Right cardiac atrium (tissue), 5 donors: ENCODE measurements at regions not wholly inside any gene's neighbourhood (a gene's known extent, or its start where the extent isn't known, plus 50 kb on each side); places are given as distances from the start of the nearest gene placed in this dataset.
A peak's percentile ranks its signal among the peaks of the same experiment; 100 is the strongest.

ENCODE experiments used
- ATAC-seq, 2 donors: fragments of 200-7000 bp; cut with Tn5 transposase; one replicate each; pipeline versions ENCODE4 v1.8.0 to v1.9.1; 2020; ENCODE audit warnings: moderate library complexity in 2 of 2, mild to moderate bottlenecking in 1 of 2
- DNase-seq, 3 donors: peaks; one replicate each; pipeline ENCODE4 v3.0.0-alpha.2; 2020
- H3K27ac ChIP-seq: one replicate; pipeline ENCODE4 v1.5.1; 2013; ENCODE audit warnings: mild to moderate bottlenecking, low read length, control low read depth, moderate library complexity
- H3K27me3 ChIP-seq: one replicate; pipeline ENCODE4 v1.6.1; 2013; ENCODE audit not compliant: control insufficient read depth, insufficient read depth
- H3K4me1 ChIP-seq: one replicate; pipeline ENCODE4 v1.6.1; 2013; ENCODE audit warnings: low read length; ENCODE audit not compliant: control insufficient read depth, insufficient read depth
- H3K4me3 ChIP-seq: one replicate; pipeline ENCODE4 v1.5.1; 2013; ENCODE audit warnings: low read length, control low read depth
- H3K9me3 ChIP-seq: one replicate; pipeline ENCODE4 v1.6.1; 2013; ENCODE audit warnings: low read length; ENCODE audit not compliant: control insufficient read depth
- WGBS: extraction: QIAGEN DNeasy Blood & Tissue Kit; methylation state at CpG from one replicate; pipeline ENCODE4 v1.1.7; 2013; 5-methylcytosine and 5-hydroxymethylcytosine counted together
- intact Hi-C, 4 donors: fragments of 100-400 bp; cut with DNase I; formaldehyde crosslinking; loops; one replicate each; pipeline versions ENCODE4 v1.11.0 to v1.14.0; 2022 to 2023
- donor health status: healthy with polysubstance abuse.
- donor health status: DM: no; HTN: yes; CAD: no.
- donor health status: DM: no; HTN: no; CAD: no.
- donor health status: DM: no; HTN: yes; CAD: no; lungs with severe emphysema.
- donor health status: DM: yes; HTN: yes; CAD: no.

DNA sequence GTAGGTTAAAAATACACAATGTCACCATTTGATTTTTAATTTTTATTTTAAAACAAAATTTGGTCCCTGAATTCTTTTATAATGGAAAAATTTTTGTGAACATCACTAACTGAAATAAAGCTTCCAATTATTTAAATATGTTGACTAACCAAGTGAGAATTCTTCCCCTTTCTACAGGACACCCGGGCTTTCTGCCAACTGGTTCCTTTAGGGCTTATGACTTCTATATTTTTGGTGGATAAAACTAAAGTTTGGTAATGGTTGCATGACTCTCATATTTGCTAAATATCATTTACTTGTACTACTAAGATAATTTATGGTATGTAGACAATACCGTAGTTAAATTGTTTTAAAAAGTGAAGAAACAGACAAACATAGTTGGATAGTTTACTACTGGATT is 291.0 kb upstream of the DOK6 start:
- Histone ChIP-seq H3K9me3 (no peaks in the 10 kb centered on the region), H3K27me3 (no peaks in the 10 kb centered on the region), H3K4me3 (no peak overlapping the region), H3K4me1 (no peaks in the 10 kb centered on the region), H3K27ac (no peak overlapping the region)
- ATAC-seq, result no peak
- 40% methylated on average over 2 of the region's 2 CpGs for WGBS
- intact Hi-C loops, result no loop called here
- no peak for DNase-seq

- 48% methylated on average over 2 of the region's 2 CpGs for WGBS
- no peaks in the 10 kb centered on the region for H3K4me1 ChIP-seq
- DNase-seq (no peak), ATAC-seq (no peak)
- intact Hi-C loops, result no loop called here
- no peak overlapping the region for H3K27ac ChIP-seq
- H3K27me3 ChIP-seq, result no peaks in the 10 kb centered on the region
- no peaks in the 10 kb centered on the region for H3K9me3 ChIP-seq
- no peak overlapping the region for H3K4me3 ChIP-seq
Measured at GRCh38 chr18:69120833-69121232, 279.9 kb upstream of the DOK6 start.

DNA sequence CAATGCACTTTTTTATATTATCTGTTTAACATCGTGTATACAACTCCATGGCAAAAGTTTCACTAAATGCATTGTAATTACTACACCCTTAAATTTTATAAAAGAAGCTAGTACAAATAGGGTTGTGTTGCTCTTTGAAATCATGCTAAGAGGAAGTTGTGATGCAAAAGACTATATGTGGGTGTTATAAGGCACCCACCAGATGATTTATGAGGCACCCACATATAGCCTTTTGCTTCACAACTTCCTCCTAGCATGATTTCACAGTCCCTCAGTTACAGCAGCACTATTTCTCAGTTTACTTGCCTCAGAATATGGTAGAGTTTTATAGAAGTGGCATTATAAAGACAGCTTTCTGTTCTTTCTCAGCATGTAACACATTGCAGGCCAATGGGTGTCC is 277.3 kb upstream of the DOK6 start:
- Histone ChIP-seq H3K9me3 (no peaks in the 10 kb centered on the region), H3K4me3 (no peak overlapping the region), H3K27ac (no peak overlapping the region), H3K4me1 (no peaks in the 10 kb centered on the region), H3K27me3 (no peaks in the 10 kb centered on the region)
- DNase-seq (no peak), ATAC-seq (no peak)
- WGBS, result 78% methylated on average over 1 of the region's 1 CpG
- intact Hi-C loops, result no loop called here

GRCh38 chr18:69127873-69128500 is 272.7 kb upstream of the DOK6 start:
- WGBS, result 43% methylated on average over 3 of the region's 3 CpGs
- ATAC-seq (peak; percentile 32 to 70), DNase-seq (peak in 1 of 3 donors; percentile 46)
- no peak overlapping the region for H3K4me3 ChIP-seq
- H3K27ac ChIP-seq, result no peak overlapping the region
- H3K27me3 ChIP-seq, result no peaks in the 10 kb centered on the region
- H3K9me3 ChIP-seq, result no peaks in the 10 kb centered on the region
- H3K4me1 ChIP-seq, result no peaks in the 10 kb centered on the region
- intact Hi-C loops, result no loop called here

DNA sequence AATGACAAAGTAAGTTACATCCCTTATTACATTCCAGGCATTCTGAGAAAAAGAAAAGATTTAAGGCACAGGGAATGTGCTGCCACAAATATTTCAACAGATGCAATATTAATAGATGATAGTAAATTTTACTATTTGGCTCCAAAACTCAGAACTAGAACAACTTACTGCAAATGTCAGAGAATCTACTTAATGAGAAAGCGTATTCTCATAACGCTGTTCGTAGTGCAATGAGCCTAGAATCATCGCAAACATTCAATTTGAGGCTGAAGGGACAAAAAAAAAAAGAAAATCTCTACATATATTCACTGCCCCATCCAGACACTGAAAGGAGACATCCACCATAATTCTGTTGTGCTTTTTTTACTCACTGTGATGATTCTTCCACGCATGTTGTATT is 272.1 kb upstream of the DOK6 start:
- intact Hi-C loops, result no loop called here
- WGBS, result 68% methylated on average over 5 of the region's 5 CpGs
- ATAC-seq, result no peak
- Histone ChIP-seq H3K27ac (no peak overlapping the region), H3K4me3 (no peak overlapping the region), H3K9me3 (no peaks in the 10 kb centered on the region), H3K4me1 (no peaks in the 10 kb centered on the region), H3K27me3 (no peaks in the 10 kb centered on the region)
- no peak for DNase-seq

GRCh38 chr18:69128978-69129377 is 271.7 kb upstream of the DOK6 start:
- Histone ChIP-seq H3K4me3 (no peak overlapping the region), H3K27me3 (no peaks in the 10 kb centered on the region), H3K4me1 (no peaks in the 10 kb centered on the region), H3K27ac (no peak overlapping the region), H3K9me3 (no peaks in the 10 kb centered on the region)
- DNase-seq (no peak), ATAC-seq (no peak)
- 75% methylated on average over 3 of the region's 3 CpGs for WGBS
- intact Hi-C loops, result no loop called here

DNA sequence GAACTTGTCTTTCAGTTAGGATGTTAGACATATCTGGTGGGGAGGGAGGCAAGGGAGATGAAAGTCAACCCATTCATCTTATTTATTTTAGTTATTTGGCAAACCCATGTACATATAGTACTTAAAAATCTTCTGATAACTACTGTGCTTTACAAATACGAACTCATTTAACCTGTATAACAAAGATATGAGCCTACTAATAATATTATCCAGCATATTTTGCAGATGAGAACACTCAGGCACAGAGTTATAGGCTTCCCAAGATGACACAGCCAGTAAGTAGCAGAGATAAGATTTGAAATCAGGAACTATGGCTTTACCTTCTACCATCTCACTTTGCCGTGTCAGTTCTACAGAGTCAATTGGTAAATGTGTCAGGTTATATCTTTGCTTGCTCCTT is 262.6 kb upstream of the DOK6 start:
- WGBS, result 47% methylated on average over 2 of the region's 2 CpGs
- no peaks in the 10 kb centered on the region for H3K27me3 ChIP-seq
- DNase-seq, result no peak
- no peak for ATAC-seq
- H3K4me1 ChIP-seq, result no peaks in the 10 kb centered on the region
- intact Hi-C loops, result no loop called here
- H3K9me3 ChIP-seq, result no peaks in the 10 kb centered on the region
- H3K27ac ChIP-seq, result no peak overlapping the region
- no peak overlapping the region for H3K4me3 ChIP-seq

DNA sequence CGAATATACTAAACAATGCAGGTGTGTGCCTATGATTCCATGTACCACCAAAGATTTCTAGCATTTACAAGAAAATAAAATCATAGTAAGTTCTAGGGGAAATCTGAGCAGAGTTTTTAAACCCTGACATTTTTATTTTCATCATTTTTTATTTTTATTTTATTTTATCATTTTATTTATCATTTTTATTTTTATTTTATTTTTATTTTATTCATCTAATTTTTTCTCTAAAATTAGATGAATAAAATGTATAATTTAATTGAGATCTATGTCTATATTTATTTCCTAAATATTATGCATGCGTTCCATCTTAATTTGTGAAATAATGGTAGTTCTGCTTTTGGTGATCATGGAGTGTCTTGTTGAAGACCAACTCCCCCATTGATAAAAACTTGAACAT is 257.6 kb upstream of the DOK6 start:
- ATAC-seq, result no peak
- WGBS, result 91% methylated on average over 2 of the region's 2 CpGs
- no peak overlapping the region for H3K4me3 ChIP-seq

DNA sequence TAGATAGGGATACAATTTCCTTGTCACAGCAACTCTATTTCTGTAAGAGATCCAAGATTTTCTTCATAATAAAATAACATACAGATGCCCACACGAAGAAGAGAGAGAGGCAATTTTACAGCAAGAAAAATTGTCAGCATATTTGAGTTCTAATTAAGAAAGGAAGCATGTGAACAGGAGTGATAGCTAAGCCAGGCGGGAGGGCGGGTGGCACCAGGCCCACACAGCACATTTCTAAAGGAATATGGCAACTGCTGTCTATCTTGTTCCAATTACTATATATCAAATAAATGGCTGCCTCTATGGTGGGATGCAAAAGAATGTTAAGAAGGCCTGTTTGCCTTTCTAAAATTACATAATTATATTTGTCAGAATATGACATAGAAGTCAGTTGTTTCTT is 248.3 kb upstream of the DOK6 start:
- no peak overlapping the region for H3K4me3 ChIP-seq
- WGBS, result 76% methylated on average over 3 of the region's 3 CpGs
- intact Hi-C loops, result no loop called here
- no peaks in the 10 kb centered on the region for H3K27me3 ChIP-seq
- no peaks in the 10 kb centered on the region for H3K4me1 ChIP-seq
- no peak for ATAC-seq
- DNase-seq, result no peak
- no peak overlapping the region for H3K27ac ChIP-seq
- H3K9me3 ChIP-seq, result no peaks in the 10 kb centered on the region

More for the DNA sequence above, 257.6 kb upstream of the DOK6 start:
- H3K27me3 ChIP-seq, result no peaks in the 10 kb centered on the region
- H3K9me3 ChIP-seq, result no peaks in the 10 kb centered on the region
- no peak for DNase-seq
- H3K4me1 ChIP-seq, result no peaks in the 10 kb centered on the region
- no peak overlapping the region for H3K27ac ChIP-seq
- intact Hi-C loops, result no loop called here

- Histone ChIP-seq H3K4me1 (no peaks in the 10 kb centered on the region), H3K27me3 (no peaks in the 10 kb centered on the region), H3K9me3 (no peaks in the 10 kb centered on the region), H3K4me3 (no peak overlapping the region), H3K27ac (no peak overlapping the region)
- WGBS, result 94% methylated on average over 10 of the region's 10 CpGs
- DNase-seq (no peak), ATAC-seq (no peak)
- intact Hi-C loops, result no loop called here
Measured at GRCh38 chr18:69157906-69158305, 242.8 kb upstream of the DOK6 start.

- no peak overlapping the region for H3K4me3 ChIP-seq
- H3K27ac ChIP-seq, result no peak overlapping the region
- ATAC-seq, result no peak
- no peak for DNase-seq
- 73% methylated on average over 6 of the region's 6 CpGs for WGBS
- no peaks in the 10 kb centered on the region for H3K27me3 ChIP-seq
- no peaks in the 10 kb centered on the region for H3K9me3 ChIP-seq
- H3K4me1 ChIP-seq, result no peaks in the 10 kb centered on the region
- intact Hi-C loops, result no loop called here
Measured at GRCh38 chr18:69158944-69159343, 241.7 kb upstream of the DOK6 start.

DNA sequence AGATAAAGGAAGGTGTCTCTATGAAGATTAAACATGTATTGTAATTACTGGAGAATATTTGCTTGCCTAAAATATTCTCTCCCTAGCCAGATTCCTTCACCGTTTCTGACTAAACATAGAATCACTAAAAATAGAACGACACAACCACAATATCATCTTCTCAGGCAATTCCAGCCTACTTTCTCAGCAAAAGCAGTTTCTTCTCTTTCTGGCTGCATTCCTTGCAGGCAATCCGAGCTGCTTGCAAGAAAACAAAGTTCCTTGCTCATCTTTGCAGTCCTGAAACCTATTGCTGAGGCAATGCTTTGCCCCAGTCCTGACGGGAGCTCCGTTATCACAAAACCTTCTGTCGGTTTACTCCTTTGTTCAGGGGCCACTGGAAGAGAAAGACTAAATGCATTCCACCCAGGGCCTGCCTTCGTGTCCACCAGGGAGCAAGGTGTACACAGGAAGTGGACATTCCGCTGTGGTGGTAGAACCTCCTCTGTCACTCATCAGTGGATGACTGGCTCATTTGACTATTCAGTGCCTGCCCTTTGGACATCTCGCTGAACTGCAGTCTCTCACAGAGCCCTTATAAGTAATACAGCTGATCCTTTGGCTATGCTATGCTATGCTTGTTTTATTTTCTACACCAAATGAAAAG is 239.2 kb upstream of the DOK6 start:
- Histone ChIP-seq H3K27me3 (no peaks in the 10 kb centered on the region), H3K9me3 (no peaks in the 10 kb centered on the region), H3K4me1 (no peaks in the 10 kb centered on the region), H3K4me3 (peak overlapping the region; percentile 33), H3K27ac (no peak overlapping the region)
- intact Hi-C loops, result no loop called here
- DNase-seq, result no peak
- ATAC-seq, result peak; percentile 55 to 71
- 36% methylated on average over 9 of the region's 9 CpGs for WGBS
